RWPE2 (cell line): ENCODE measurements at regions not wholly inside any gene's neighbourhood (a gene's known extent, or its start where the extent isn't known, plus 50 kb on each side); places are given as distances from the start of the nearest gene placed in this dataset.

ENCODE experiments used
- ATAC-seq: fragments of 200-7000 bp; cut with Tn5 transposase; 3 replicates; pipeline ENCODE4 v1.9.1; 2021; ENCODE audit warnings: low read depth
- DNase-seq: peaks from one replicate; pipeline ENCODE4 v3.0.0-alpha.2; 2020; ENCODE audit warnings: low spot score
- H3K27ac ChIP-seq: fragments of 450-650 bp; 2 replicates; pipeline ENCODE4 v1.5.1; 2017; ENCODE audit warnings: mild to moderate bottlenecking; ENCODE audit not compliant: poor library complexity, severe bottlenecking
- H3K27me3 ChIP-seq: fragments of 250-450 bp; sonication (Bioruptor Pico); 2 replicates; pipeline ENCODE4 v1.5.1; 2021; ENCODE audit warnings: mild to moderate bottlenecking, moderate library complexity; ENCODE audit not compliant: insufficient read depth, poor library complexity, severe bottlenecking
- H3K36me3 ChIP-seq: fragments of 250-450 bp; sonication (Bioruptor Pico); 2 replicates; pipeline ENCODE4 v1.5.1; 2020; ENCODE audit warnings: low read depth, mild to moderate bottlenecking, moderate library complexity
- H3K4me1 ChIP-seq: fragments of 250-450 bp; sonication (Bioruptor Pico); 2 replicates; pipeline ENCODE4 v1.5.1; 2021; ENCODE audit warnings: mild to moderate bottlenecking, moderate library complexity; ENCODE audit not compliant: insufficient read depth, poor library complexity, severe bottlenecking
- H3K4me3 ChIP-seq: fragments of 250-450 bp; sonication (Bioruptor Pico); 2 replicates; pipeline ENCODE4 v1.5.1; 2021; ENCODE audit warnings: mild to moderate bottlenecking, moderate library complexity; ENCODE audit not compliant: severe bottlenecking
- H3K9me3 ChIP-seq: fragments of 250-450 bp; sonication (Bioruptor Pico); 2 replicates; pipeline ENCODE4 v1.5.1; 2021; ENCODE audit warnings: mild to moderate bottlenecking, moderate library complexity; ENCODE audit not compliant: severe bottlenecking
- TF ChIP-seq, protein P1 (sequence below): fragments of 450-650 bp; IDR thresholded peaks from one replicate; pipeline ENCODE4 v1.5.1; 2017; ENCODE audit warnings: mild to moderate bottlenecking, moderate library complexity; ENCODE audit not compliant: poor library complexity, severe bottlenecking

DNA sequence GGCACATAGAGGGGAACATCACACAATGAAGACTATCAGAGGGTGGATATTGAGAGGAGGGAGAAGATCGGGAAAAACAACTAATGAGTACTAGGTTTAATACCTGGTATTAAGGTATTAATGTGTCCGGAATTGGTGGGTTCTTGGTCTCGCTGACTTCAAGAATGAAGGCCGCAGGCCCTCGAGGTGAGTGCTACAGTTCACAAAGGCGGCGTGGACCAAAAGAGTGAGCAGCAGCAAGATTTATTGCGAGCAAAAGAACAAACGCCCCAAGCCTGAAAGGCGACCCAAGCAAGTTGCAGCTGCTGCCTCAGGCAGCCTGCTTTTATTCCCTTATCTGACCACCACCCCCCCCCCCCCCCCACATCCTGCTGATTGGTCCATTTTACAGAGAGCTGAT, 2022.8 kb downstream of the NCAM2 start:
- no peak overlapping the region for H3K27ac ChIP-seq
- no peaks in the 10 kb centered on the region for H3K4me1 ChIP-seq
- TF ChIP-seq, protein P1, sequence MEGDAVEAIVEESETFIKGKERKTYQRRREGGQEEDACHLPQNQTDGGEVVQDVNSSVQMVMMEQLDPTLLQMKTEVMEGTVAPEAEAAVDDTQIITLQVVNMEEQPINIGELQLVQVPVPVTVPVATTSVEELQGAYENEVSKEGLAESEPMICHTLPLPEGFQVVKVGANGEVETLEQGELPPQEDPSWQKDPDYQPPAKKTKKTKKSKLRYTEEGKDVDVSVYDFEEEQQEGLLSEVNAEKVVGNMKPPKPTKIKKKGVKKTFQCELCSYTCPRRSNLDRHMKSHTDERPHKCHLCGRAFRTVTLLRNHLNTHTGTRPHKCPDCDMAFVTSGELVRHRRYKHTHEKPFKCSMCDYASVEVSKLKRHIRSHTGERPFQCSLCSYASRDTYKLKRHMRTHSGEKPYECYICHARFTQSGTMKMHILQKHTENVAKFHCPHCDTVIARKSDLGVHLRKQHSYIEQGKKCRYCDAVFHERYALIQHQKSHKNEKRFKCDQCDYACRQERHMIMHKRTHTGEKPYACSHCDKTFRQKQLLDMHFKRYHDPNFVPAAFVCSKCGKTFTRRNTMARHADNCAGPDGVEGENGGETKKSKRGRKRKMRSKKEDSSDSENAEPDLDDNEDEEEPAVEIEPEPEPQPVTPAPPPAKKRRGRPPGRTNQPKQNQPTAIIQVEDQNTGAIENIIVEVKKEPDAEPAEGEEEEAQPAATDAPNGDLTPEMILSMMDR: no peak
- no peak overlapping the region for H3K4me3 ChIP-seq
- no peaks in the 10 kb centered on the region for H3K9me3 ChIP-seq
- H3K27me3 ChIP-seq: peaks cover 9% of the 10 kb centered on the region
- H3K36me3 ChIP-seq: no peaks in the 10 kb centered on the region
- ATAC-seq (no peak), DNase-seq (no peak)

DNA sequence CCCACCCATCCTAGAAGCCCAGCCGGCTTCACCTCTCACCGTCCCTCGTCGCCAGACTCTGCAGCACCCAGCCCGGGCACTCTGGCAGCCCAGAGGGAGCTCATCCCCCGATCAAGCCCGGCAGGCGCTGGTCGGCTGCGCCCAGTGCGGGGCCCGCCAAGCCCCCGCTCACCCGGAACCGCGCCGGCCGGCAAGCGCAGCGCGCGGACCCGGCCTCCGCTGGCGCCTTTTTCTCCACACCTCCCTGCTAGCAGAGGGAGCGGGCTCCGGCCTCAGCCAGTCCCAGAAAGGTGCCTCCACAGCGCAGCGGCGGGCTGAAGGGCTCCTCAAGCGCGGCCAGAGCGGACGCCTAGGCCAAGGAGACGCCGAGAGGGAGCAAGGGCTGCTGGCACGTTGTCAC, 2023.3 kb downstream of the NCAM2 start:
- Histone ChIP-seq H3K4me1 (no peaks in the 10 kb centered on the region), H3K36me3 (no peaks in the 10 kb centered on the region), H3K27ac (no peak overlapping the region), H3K4me3 (no peak overlapping the region), H3K27me3 (peaks cover 9% of the 10 kb centered on the region), H3K9me3 (no peaks in the 10 kb centered on the region)
- DNase-seq: peak; percentile 42
- TF ChIP-seq, protein P1: no peak
- ATAC-seq: no peak

DNA sequence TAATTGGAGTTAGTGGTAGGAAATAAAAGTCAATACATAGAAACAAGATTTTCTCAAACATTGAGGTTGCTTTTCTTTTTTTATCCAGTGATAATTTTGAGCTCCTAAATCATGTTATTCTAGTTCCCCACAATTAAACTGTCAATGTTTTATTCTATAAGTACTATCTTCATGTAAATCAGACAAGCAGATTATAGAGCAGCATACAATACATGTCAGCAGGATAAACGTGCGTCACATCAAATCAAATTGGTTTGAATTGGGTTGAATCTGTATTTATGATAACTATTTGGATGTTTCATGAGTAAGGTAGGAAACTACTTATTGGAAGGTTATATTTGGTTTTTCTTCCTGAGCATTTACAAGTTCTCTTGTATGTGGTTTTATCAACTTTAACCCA, 2028.7 kb downstream of the NCAM2 start:
- DNase-seq (no peak), ATAC-seq (no peak)
- H3K4me3 ChIP-seq: no peak overlapping the region
- no peaks in the 10 kb centered on the region for H3K4me1 ChIP-seq
- H3K9me3 ChIP-seq: no peaks in the 10 kb centered on the region
- TF ChIP-seq, protein P1: no peak
- H3K27ac ChIP-seq: no peak overlapping the region
- H3K36me3 ChIP-seq: no peaks in the 10 kb centered on the region
- peaks cover 9% of the 10 kb centered on the region for H3K27me3 ChIP-seq

DNA sequence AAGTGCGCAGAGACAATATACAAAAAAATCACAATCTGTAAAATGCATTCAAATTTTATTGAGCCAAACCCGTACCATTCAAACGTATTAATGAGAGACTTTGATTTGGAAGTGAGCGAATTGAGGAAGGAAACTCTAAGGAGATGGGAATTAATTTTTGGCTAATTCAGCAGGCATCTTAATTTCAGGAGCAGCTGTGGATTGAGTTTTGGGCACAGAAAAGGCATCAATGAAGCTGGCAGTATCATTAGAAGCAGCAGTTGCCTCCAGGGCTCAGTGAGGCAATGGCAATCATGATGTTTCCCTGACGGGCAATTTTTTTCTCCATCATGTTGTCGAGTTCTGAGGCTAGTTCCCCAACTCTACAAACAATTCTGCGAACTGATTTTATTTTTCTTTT, 2041.6 kb downstream of the NCAM2 start:
- H3K9me3 ChIP-seq: no peaks in the 10 kb centered on the region
- H3K4me3 ChIP-seq: no peak overlapping the region
- H3K27ac ChIP-seq: no peak overlapping the region
- no peaks in the 10 kb centered on the region for H3K4me1 ChIP-seq
- TF ChIP-seq, protein P1: no peak
- ATAC-seq (no peak), DNase-seq (no peak)
- peaks cover 20% of the 10 kb centered on the region for H3K27me3 ChIP-seq
- H3K36me3 ChIP-seq: no peaks in the 10 kb centered on the region

DNA sequence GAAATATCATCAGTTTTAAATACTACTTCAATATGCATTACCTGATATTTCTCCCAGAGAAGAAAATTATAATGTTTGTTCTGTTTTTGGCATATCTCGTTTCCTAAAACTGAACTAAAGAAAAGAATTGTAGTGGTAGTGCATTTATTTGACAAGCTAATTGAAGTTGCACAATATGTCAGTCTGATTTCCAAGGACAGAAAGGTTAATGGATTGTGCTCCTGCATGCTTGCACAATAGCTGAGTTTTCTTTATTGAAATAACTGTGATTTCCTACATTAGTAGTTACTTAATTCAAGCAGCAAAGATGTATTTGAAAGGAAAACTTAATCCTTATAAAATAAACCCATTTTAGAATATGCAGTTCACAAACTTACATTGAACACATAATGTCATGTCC, 2047.7 kb downstream of the NCAM2 start:
- no peaks in the 10 kb centered on the region for H3K9me3 ChIP-seq
- no peaks in the 10 kb centered on the region for H3K36me3 ChIP-seq
- ATAC-seq (no peak), DNase-seq (no peak)
- no peak overlapping the region for H3K27ac ChIP-seq
- H3K27me3 ChIP-seq: peaks cover 11% of the 10 kb centered on the region
- TF ChIP-seq, protein P1: no peak
- no peak overlapping the region for H3K4me3 ChIP-seq
- H3K4me1 ChIP-seq: no peaks in the 10 kb centered on the region
